ENCODE measurements at regions not wholly inside any gene's neighbourhood (a gene's known extent, or its start where the extent isn't known, plus 50 kb on each side); places are given as distances from the start of the nearest gene placed in this dataset.

DNA sequence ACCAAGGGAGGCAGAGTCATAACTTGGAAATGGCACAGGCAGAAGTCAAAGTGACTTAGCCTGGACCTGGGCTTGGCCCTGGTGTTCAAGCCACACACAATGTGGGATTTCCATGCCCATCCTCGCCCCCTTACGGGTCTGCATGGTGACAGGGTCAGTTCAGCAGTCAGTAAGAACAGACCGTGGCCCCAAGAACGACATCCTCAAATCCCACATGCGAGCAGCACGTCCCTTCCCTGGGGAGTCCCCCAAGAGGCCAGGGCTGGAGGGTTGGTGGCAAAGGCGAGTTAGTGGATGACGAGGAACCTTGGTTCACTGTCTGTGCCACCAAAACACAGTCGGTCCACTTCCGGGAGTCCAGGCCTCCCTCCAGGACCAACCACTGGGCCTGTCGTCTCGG is 93.3 kb upstream of the MGMT start:
- TF ChIP-seq POLR2A (IDR thresholded peaks at IDR 0.05) (no peak), POLR2AphosphoS5 (IDR thresholded peaks at IDR 0.05) (no peak), EP300 (IDR thresholded peaks at IDR 0.05) (no peak)
- TF ChIP-seq, protein P1, sequence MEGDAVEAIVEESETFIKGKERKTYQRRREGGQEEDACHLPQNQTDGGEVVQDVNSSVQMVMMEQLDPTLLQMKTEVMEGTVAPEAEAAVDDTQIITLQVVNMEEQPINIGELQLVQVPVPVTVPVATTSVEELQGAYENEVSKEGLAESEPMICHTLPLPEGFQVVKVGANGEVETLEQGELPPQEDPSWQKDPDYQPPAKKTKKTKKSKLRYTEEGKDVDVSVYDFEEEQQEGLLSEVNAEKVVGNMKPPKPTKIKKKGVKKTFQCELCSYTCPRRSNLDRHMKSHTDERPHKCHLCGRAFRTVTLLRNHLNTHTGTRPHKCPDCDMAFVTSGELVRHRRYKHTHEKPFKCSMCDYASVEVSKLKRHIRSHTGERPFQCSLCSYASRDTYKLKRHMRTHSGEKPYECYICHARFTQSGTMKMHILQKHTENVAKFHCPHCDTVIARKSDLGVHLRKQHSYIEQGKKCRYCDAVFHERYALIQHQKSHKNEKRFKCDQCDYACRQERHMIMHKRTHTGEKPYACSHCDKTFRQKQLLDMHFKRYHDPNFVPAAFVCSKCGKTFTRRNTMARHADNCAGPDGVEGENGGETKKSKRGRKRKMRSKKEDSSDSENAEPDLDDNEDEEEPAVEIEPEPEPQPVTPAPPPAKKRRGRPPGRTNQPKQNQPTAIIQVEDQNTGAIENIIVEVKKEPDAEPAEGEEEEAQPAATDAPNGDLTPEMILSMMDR (IDR thresholded peaks at IDR 0.05), result no peak

Measured in sigmoid colon (tissue), 4 donors.